ENCODE measurements at regions not wholly inside any gene's neighbourhood (a gene's known extent, or its start where the extent isn't known, plus 50 kb on each side); places are given as distances from the start of the nearest gene placed in this dataset.

DNA sequence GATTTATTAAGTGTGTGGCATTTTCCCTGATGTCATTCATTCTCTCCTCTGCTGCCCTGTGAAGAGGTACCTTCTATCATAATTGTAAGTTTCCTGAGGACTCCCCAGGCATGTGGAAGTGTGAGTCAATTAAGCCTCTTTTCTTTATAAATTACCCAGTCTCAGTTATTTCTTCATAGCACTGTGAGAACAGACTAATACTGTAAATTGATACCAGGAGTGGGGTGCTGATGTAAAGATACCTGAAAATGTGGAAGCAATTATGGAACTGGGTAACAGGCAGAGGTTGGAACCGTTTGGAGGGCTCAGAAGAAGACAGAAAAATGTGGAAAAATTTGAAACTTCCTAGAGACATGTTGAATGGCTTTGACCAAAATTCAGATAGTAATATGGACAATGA, 711.8 kb upstream of the GRM3 start:
- TF ChIP-seq, protein P1, sequence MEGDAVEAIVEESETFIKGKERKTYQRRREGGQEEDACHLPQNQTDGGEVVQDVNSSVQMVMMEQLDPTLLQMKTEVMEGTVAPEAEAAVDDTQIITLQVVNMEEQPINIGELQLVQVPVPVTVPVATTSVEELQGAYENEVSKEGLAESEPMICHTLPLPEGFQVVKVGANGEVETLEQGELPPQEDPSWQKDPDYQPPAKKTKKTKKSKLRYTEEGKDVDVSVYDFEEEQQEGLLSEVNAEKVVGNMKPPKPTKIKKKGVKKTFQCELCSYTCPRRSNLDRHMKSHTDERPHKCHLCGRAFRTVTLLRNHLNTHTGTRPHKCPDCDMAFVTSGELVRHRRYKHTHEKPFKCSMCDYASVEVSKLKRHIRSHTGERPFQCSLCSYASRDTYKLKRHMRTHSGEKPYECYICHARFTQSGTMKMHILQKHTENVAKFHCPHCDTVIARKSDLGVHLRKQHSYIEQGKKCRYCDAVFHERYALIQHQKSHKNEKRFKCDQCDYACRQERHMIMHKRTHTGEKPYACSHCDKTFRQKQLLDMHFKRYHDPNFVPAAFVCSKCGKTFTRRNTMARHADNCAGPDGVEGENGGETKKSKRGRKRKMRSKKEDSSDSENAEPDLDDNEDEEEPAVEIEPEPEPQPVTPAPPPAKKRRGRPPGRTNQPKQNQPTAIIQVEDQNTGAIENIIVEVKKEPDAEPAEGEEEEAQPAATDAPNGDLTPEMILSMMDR (conservative IDR thresholded peaks at IDR 0.05; ENCODE audit: low read depth) = no peak
- no peak for DNase-seq (ENCODE audit: low spot score)
- H3K27ac ChIP-seq = no peak overlapping the region
- ChIA-PET POLR2A (ENCODE audit: low non-redundant PET) (no interaction called here), CTCF (interaction anchor here (0.6 kb wide), 1 partner anchor 390 kb away, joined by 3 read pairs; no protein-coding TSS in a partner anchor)

DNA sequence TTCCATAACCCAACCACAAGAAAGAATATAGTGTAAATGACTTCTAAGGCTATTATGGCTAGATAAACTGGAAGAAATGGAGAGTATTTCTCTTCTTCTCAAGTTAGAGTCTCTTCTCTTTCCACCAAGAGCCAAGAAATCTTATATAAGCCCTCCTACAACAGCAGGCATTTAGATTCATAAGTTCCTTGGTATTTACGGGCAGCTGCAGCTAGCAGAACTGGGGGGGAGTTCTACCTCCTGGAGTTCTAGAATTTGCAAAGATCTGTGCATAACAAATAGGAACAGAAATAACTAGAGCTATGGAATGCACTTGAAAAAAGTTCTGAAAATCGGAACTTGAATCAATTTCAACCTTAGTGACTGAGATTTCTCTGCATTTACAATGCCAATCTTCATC, 715.2 kb upstream of the GRM3 start:
- no peak for DNase-seq (ENCODE audit: low spot score)
- no peak overlapping the region for H3K27ac ChIP-seq
- POLR2A ChIA-PET (ENCODE audit: low non-redundant PET) = no interaction called here
- CTCF ChIA-PET = no interaction called here
- TF ChIP-seq, protein P1 (conservative IDR thresholded peaks at IDR 0.05; ENCODE audit: low read depth) = no peak

DNA sequence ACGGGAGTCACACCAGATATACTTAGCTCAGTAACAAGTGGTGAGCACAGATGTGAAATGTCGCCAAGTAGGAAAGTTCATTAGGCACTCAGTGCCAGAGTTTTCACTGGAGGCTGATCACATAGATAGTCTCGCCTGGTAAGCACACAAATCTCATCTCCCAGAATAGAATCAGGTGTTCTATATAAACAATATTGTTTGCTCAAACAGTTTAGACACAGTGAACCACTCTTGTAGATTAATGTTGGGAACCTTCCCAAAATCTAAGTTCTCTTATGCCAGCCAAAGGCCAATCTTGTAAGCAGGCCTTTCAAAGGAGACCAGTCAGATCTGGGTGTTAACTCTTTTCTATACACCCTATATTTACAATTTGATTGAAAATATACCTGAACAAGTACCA, 716.5 kb upstream of the GRM3 start:
- DNase-seq (ENCODE audit: low spot score) = no peak
- ChIA-PET POLR2A (ENCODE audit: low non-redundant PET) (no interaction called here), CTCF (interaction anchor here (1.2 kb wide), 1 partner anchor 32 kb away, joined by 4 read pairs; no protein-coding TSS in a partner anchor)
- H3K27ac ChIP-seq = no peak overlapping the region
- TF ChIP-seq, protein P1 (conservative IDR thresholded peaks at IDR 0.05; ENCODE audit: low read depth) = no peak

DNA sequence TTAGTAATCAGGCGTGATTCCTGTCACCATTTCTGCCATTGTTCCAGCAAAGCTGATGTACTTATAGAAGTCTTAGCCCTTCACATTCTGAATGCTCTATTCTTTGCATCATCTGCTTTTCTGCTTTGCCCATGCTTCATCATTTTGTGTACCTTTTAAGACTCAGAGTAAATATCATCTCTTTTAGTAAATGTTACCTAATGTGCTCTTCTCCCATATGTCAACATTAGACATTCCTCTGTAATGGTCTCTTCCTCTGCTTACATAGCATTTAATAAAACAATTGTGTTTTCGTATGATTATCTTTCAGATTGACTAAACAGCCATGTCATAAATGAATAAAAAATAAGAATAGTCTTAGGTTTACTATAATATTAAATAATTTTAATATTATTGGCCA, 719.6 kb upstream of the GRM3 start:
- TF ChIP-seq, protein P1 (conservative IDR thresholded peaks at IDR 0.05; ENCODE audit: low read depth) = no peak
- no peak for DNase-seq (ENCODE audit: low spot score)
- ChIA-PET CTCF (interaction anchor here (0.6 kb wide), 1 partner anchor 1409 kb away, joined by 3 read pairs; no protein-coding TSS in a partner anchor), POLR2A (ENCODE audit: low non-redundant PET) (no interaction called here)
- no peak overlapping the region for H3K27ac ChIP-seq

DNA sequence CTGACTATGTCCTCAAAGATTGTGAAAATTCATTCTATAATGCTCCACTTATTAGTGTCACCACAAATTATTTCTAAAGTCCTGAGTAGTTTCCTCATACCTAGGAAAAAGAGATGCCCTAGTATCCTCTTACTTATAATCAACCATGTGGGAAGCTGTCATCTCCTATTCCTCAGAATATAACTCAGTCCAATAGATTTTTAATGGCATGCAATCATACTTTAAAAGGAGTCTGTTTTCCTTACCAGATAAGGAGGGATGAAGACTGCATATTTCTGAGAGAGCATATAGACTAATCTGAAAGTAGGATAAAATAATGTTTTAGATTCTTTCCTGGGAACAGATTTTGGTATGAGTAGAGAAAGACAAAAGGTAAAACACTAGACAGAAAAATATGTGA, 727.7 kb upstream of the GRM3 start:
- CTCF ChIA-PET = no interaction called here
- TF ChIP-seq, protein P1 (conservative IDR thresholded peaks at IDR 0.05; ENCODE audit: low read depth) = no peak
- DNase-seq (ENCODE audit: low spot score) = no peak
- POLR2A ChIA-PET (ENCODE audit: low non-redundant PET) = no interaction called here
- H3K27ac ChIP-seq = no peak overlapping the region

DNA sequence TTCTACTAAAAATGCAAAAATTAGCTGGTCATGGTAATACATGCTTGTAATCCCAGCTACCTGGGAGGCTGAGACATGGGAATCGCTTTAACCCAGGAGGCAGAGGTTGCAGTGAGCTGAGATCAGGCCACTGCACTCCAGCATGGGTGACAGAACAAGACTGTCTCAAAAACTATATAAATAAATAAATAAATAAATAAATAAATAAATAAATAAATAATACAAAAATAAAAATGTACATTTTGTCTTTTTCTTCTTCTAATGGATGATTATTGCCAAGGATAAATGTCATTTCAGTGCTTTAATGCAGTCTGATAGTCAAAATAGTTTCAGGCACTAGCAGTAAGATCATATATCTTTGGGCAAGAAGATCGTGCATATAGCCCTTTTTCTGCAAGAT, 727.6 kb upstream of the SEMA3D start:
- TF ChIP-seq, protein P1 (conservative IDR thresholded peaks at IDR 0.05; ENCODE audit: low read depth) = no peak
- no peak overlapping the region for H3K27ac ChIP-seq
- no peak for DNase-seq (ENCODE audit: low spot score)
- CTCF ChIA-PET = interaction anchor here (1.0 kb wide), 1 partner anchor 1031 kb away, joined by 3 read pairs; no protein-coding TSS in a partner anchor
- POLR2A ChIA-PET (ENCODE audit: low non-redundant PET) = no interaction called here

DNA sequence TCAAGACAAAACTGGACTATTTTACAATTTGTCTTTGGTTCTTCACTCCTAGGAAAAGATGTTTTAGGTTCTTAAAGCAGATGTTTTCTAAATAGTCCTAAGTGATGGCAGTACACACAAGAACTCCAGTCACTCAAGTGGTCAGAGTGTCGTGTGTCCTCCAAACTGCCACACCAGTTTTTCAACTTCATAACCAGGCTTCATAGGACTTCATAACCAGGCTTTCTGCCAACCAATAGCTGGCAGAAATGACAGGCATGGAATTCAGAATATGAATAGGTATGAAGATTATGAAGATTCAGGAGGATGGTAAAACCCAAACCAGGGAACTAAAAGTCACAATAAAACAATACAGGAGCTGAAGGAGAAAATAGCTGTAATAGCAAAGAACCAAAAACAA, 721.2 kb upstream of the SEMA3D start:
- DNase-seq (ENCODE audit: low spot score) = no peak
- H3K27ac ChIP-seq = no peak overlapping the region
- CTCF ChIA-PET = no interaction called here
- POLR2A ChIA-PET (ENCODE audit: low non-redundant PET) = no interaction called here
- TF ChIP-seq, protein P1 (conservative IDR thresholded peaks at IDR 0.05; ENCODE audit: low read depth) = no peak

Data from RWPE1 (cell line).